ENCODE measurements at regions not wholly inside any gene's neighbourhood (a gene's known extent, or its start where the extent isn't known, plus 50 kb on each side); places are given as distances from the start of the nearest gene placed in this dataset.

- DNase-seq (ENCODE audit: low read depth in 4 of 4, low spot score in 1 of 4) = no peak
Measured at GRCh38 chr16:56140645-56141044, 50.6 kb upstream of the GNAO1 start.

DNA sequence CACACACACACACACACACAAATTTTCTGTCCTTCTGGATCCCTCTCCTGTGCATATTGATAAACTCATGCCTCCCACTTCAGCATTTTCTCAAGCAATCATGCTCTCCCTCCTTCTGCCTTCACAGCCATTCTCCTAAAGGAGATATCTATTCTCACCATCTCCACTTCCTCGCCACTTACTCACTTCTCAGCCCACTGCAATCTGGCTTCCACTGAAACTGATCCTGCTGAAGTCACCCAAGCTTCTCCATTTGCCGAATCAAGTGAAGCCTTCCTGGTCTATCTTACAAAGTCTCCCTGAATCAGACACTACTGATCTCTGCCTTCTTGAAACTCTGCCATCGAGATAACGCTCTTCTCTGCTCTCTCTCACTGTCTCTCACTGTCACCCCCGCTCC, 54.0 kb upstream of the GNAO1 start:
- no peak for DNase-seq (ENCODE audit: low read depth in 4 of 4, low spot score in 1 of 4)

DNA sequence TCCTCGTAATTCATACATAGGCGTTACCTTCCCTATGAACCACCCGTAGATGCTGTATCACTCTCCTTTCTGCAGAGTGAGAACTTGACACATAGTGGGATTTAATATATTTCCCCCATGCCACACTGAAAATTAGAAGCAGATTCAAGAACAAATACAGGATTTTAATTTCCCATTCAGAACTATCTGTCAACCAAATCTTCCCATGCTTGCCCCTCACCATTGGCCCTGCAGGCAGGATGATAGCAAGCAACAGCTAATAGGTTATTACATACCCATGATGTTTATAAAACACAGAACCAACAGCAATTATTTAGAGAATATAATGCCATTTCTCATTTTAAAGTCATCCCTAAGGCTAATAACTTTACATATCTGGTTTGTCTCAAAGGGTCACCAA, 55.0 kb upstream of the GNAO1 start:
- no peak for DNase-seq (ENCODE audit: low read depth in 4 of 4, low spot score in 1 of 4)

GRCh38 chr16:56134790-56135189, 56.5 kb upstream of the GNAO1 start:
- DNase-seq (ENCODE audit: low read depth in 4 of 4, low spot score in 1 of 4) = no peak

DNA sequence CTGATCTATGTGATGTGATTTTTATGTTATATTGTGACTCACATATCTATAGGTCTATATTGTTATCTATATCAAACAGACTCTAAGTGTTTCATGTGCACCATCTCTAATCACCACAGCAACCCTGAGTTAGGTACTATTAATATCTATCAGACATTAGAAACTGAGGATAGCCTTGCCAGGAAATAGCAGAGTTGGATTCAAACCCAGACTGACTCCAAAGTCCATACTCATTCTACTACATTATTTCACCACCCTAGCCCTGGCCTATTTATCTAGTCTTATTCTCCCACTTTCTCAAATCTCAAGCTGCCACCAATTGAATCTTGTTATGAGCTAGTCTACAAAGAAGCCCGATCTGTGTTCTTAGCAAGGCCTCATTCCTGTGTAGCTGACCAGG, 65.4 kb upstream of the GNAO1 start:
- DNase-seq (ENCODE audit: low read depth in 4 of 4, low spot score in 1 of 4) = no peak

DNA sequence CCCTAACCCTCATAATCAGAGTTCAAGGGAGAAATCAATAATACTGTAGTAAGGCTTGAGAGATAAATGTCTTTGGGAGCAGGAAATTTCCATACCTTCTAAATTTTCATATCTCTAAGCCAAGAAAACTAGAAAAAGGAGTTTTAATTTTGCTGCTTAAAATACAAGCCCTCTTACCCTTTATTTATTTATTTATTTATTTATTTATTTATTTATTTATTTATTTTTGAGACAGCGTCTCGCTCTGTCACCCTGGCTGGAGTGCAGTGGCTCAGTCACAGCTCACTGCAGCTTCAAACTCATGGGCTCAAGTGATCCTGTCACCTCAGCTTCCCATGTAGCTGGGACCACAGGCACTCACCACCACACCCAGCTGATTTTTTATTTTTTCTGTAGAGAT, 69.0 kb upstream of the GNAO1 start:
- no peak for DNase-seq (ENCODE audit: low read depth in 4 of 4, low spot score in 1 of 4)

DNA sequence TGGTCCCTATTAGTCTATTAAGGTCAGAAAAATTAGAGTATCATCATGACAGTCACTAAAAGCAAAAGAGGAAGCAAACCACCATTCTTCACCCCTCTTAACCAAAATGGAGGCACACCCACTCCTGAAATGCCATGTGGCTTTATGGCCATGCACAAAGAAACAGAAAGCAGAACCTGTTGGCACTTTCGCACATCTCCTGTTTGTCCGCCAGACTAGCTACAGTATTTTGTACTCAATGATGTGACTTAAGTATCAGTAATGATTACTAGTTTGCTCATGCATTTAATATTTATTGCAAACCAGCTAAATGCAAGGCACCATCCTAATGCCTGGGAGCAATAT, 70.2 kb upstream of the GNAO1 start:
- DNase-seq (ENCODE audit: low read depth in 4 of 4, low spot score in 1 of 4) = no peak

- no peak for DNase-seq (ENCODE audit: low read depth in 4 of 4, low spot score in 1 of 4)
Measured at GRCh38 chr16:56120447-56121155, 70.7 kb upstream of the GNAO1 start.

GRCh38 chr16:56119133-56119532, 72.2 kb upstream of the GNAO1 start:
- no peak for DNase-seq (ENCODE audit: low read depth in 4 of 4, low spot score in 1 of 4)

DNA sequence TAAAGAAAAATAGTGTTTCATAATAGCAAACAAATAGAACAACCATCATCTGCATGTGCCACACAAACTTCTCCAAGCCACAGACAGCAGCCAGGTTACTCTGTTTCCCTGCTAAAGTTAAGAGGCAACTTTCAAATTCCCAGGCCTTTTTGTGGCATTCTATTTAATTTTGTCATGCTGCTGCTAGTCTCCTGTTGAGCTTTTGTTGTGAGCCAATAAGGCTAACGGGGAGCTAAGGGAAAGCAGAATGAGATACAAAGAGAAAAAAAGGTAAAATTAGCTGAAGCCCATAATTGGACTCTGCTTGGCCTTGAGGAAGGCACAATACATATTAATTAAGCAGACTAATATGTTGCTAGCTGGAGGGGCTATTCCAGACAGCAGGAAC, 74.7 kb upstream of the GNAO1 start:
- no peak for DNase-seq (ENCODE audit: low read depth in 4 of 4, low spot score in 1 of 4)

DNA sequence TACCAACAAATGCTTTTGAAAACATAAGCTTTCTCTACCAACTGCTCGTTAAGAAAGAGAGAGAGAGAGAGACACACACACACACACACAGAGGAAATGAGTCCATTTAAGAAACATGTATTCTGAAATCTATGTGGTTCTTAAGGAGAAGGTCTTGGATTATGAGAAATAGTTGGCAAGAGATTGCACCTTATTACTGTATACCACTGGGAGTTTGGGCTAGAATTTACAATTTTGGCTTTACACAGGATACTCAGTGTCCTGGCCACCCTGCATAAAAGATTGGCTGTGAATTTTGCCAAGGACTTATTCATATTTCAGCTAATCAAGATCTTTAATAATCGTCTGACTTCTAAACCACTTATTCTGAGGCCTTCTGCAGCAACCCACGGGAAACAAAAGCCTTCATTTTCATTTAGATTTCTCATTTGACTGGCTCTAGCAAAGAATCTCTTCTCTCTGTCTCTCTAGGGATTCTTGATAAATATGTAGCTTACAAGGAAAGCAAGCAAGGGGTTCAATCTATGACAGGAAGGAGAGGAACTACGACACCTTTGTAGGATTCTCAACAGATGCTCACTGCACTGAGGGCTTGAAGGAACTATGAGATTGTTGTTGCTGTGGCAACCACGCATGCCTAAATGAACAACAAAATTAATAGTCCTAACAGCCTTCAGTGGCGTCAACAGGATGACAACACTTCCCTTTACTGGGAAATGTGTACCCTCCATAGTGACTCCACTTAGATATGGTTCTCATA, 75.3 kb upstream of the GNAO1 start:
- DNase-seq (ENCODE audit: low read depth in 4 of 4, low spot score in 1 of 4) = no peak

- no peak for DNase-seq (ENCODE audit: low read depth in 4 of 4, low spot score in 1 of 4)
Measured at GRCh38 chr16:56113223-56113622, 78.1 kb upstream of the GNAO1 start.

DNA sequence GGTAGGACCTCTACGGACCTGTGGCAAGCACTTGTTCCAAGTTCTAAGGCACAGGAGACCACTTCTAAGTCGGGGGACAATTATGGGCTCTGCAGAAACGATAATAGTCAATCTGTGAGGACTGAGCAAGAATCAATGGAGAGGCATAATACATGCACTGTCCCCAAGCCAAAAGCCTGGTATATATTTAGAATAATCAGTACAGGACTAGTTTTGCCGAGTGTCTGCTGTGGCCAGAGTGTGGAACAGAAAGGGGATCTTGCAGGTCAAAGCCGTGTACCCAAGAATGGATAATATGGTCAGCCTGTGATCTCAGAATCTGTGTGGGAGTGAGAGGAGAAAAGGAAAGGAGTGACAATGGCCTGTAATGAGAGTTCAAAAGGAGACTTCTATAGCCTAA, 80.2 kb upstream of the GNAO1 start:
- DNase-seq (ENCODE audit: low read depth in 4 of 4, low spot score in 1 of 4) = no peak

GRCh38 chr16:56109994-56110393, 81.3 kb upstream of the GNAO1 start:
- no peak for DNase-seq (ENCODE audit: low read depth in 4 of 4, low spot score in 1 of 4)

GRCh38 chr16:56109205-56109604, 82.1 kb upstream of the GNAO1 start:
- no peak for DNase-seq (ENCODE audit: low read depth in 4 of 4, low spot score in 1 of 4)

GRCh38 chr16:56108724-56109123, 82.6 kb upstream of the GNAO1 start:
- DNase-seq (ENCODE audit: low read depth in 4 of 4, low spot score in 1 of 4) = no peak

- no peak for DNase-seq (ENCODE audit: low read depth in 4 of 4, low spot score in 1 of 4)
Measured at GRCh38 chr16:56108056-56108471, 83.2 kb upstream of the GNAO1 start.

DNA sequence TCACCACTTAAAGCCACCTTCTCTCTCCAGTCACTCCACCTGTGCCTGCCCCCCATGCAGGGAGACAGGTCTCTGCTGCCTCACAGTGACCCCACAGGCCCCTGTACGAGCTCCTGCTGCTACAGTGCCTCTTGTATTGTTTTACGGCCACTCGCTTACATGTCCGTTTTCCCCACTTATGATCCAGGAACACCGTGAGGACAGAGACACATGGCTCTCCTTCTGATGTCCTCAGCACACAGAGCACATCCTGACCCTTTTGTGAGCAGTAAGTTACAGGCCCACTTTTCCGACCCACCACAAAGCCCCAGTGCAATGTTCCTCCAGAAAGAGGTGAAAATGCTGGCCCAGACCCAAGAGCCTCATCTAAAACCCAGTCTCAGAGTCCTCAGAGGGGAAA, 84.8 kb upstream of the GNAO1 start:
- no peak for DNase-seq (ENCODE audit: low read depth in 4 of 4, low spot score in 1 of 4)

GRCh38 chr16:56102906-56103305, 88.4 kb upstream of the GNAO1 start:
- no peak for DNase-seq (ENCODE audit: low read depth in 4 of 4, low spot score in 1 of 4)

DNA sequence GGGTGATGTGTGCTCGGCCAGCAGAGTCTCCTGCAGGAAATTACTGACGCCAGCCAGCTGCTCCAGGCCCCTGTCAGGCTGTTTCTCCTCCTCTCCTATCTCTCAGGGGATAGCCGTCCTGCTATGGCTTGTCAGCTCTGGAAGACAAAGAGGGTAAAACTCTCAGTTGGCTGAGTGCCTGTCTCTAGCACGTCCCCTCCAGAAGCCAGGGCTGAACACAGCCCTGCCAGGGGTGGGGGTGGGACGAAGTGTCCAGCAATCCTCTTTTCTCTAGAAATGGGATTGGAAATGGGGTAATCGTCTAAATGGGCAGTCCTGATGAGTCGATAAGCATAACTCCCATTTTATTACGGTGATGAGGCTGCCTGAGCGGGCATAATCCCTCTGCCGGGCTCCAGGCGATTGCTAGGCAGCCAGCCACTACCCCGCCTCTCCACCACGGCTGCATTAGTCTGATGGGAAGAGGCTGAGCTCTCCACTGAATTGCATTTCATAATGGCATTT, 89.1 kb upstream of the GNAO1 start:
- no peak for DNase-seq (ENCODE audit: low read depth in 4 of 4, low spot score in 1 of 4)

DNA sequence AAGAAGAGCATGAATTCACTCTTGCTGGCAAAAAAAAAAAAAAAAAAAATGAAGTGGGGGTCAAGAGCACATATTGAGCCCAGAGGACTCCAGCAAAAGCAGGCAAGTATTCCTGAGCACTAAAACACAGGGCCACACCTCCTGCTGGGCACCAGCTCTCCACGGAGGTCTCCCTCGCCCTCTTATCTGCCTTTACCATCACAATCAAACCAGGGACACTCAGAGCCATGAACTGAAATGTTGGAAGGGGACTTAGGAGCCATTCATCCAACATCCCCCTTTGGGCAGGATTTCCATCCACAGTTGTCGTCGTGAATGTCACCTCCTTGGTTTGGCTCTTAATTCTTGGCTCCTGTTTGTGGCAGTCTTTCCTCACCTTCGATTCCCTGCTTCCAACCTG, 89.8 kb upstream of the GNAO1 start:
- DNase-seq (ENCODE audit: low read depth in 4 of 4, low spot score in 1 of 4) = no peak

- DNase-seq (ENCODE audit: low read depth in 4 of 4, low spot score in 1 of 4) = no peak
Measured at GRCh38 chr16:56097306-56097705, 94.0 kb upstream of the GNAO1 start.

DNA sequence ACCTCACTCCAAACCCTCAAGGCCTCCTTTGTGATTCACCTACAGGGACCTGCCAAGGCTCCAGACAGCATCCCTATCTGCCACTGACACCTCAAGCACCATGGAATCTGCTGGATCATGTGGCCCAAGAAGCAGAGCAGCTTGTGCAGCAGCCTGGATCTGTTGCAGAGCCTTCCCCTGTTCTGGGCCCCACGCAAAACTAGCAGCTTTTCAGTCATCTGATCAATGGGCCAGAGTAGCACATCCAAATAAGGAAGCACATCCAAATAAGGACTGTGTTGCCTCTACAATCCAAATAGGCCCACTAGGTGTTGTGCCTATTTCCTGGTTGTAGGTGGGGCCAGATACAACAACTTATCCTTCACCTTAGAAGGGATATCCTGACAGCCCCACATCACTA, 97.1 kb upstream of the GNAO1 start:
- no peak for DNase-seq (ENCODE audit: low read depth in 4 of 4, low spot score in 1 of 4)
